ENCODE measurements at regions not wholly inside any gene's neighbourhood (a gene's known extent, or its start where the extent isn't known, plus 50 kb on each side); places are given as distances from the start of the nearest gene placed in this dataset.
A peak's percentile ranks its signal among the peaks of the same experiment; 100 is the strongest.
"Not testable (repeated sequence)": the region's sequence is repeated elsewhere in the genome, so short reads cannot be mapped to it uniquely, and the experiment has no call there.

DNA sequence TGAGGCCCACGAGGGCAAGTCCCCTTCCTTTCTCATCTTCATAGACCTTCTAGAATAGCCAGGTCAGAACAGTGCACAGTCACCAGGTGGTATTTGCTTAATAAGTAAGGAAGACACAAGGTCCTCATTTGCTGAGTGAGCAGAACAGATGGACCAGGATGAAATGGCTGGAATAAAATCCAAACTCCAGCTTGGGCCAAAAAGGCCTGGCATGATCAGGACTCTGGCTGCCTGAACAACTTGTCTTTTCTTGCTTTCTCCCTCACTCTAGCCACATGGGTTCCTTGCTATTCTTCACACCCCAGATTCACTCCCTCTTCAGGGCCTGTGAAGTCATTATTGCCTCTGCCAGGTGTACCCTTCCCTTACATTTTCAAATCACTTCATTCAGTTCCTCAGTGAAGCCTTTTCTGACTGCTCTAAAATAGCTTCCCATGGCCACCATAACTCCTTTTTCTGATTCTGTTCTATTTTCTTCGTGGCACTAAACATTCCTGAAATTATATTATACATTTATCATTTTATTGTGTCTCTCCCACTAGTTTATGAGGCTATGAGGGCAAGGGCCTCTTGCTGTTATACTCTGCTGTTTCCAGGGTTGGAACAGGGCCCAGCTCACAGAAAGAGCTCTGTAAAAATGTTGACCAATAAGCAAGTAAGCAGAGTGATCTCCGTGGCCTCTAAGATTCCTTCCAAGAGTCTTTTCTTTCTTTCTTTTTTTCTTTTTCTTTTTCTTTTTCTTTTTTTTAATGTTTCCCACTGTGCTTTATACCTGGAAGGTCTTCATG lies 150.8 kb downstream of the TTC8 start:
- ATAC-seq (ENCODE audit: insufficient read depth, low FRiP score), result no peak
- Histone ChIP-seq H3K36me3 (ENCODE audit: control insufficient read depth in 4 of 4, insufficient read depth in 4 of 4, low read length in 4 of 4) (no peaks in the 10 kb centered on the region), H3K27me3 (ENCODE audit: control insufficient read depth in 3 of 3, insufficient read depth in 3 of 3, low read length in 2 of 3) (peaks cover 0 to 4% (median 3%) of the 10 kb centered on the region in 3 donors), H3K9ac (ENCODE audit: insufficient read depth in 1 of 2, low read length in 2 of 2) (no peak overlapping the region), H3K27ac (ENCODE audit: low read depth in 1 of 2, low read length in 1 of 2) (no peak overlapping the region), H3K9me3 (ENCODE audit: control insufficient read depth in 4 of 4, insufficient read depth in 3 of 4, low read length in 3 of 4) (peaks cover 0 to 3% (median 0%) of the 10 kb centered on the region in 4 donors), H3K4me3 (no peak overlapping the region), H3K4me1 (ENCODE audit: control insufficient read depth in 5 of 5, insufficient read depth in 5 of 5, low read length in 5 of 5) (peaks cover 0 to 12% (median 0%) of the 10 kb centered on the region in 5 donors)
- peak; percentile 55 to 78 (median 65) for DNase-seq
- TF ChIP-seq, protein P1, sequence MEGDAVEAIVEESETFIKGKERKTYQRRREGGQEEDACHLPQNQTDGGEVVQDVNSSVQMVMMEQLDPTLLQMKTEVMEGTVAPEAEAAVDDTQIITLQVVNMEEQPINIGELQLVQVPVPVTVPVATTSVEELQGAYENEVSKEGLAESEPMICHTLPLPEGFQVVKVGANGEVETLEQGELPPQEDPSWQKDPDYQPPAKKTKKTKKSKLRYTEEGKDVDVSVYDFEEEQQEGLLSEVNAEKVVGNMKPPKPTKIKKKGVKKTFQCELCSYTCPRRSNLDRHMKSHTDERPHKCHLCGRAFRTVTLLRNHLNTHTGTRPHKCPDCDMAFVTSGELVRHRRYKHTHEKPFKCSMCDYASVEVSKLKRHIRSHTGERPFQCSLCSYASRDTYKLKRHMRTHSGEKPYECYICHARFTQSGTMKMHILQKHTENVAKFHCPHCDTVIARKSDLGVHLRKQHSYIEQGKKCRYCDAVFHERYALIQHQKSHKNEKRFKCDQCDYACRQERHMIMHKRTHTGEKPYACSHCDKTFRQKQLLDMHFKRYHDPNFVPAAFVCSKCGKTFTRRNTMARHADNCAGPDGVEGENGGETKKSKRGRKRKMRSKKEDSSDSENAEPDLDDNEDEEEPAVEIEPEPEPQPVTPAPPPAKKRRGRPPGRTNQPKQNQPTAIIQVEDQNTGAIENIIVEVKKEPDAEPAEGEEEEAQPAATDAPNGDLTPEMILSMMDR (IDR thresholded peaks at IDR 0.05; ENCODE audit: control extremely low read depth, extremely low read depth), result no peak
- WGBS, 2 donors, result 45 to 63% methylated on average over 3 of the region's 3 CpGs

DNA sequence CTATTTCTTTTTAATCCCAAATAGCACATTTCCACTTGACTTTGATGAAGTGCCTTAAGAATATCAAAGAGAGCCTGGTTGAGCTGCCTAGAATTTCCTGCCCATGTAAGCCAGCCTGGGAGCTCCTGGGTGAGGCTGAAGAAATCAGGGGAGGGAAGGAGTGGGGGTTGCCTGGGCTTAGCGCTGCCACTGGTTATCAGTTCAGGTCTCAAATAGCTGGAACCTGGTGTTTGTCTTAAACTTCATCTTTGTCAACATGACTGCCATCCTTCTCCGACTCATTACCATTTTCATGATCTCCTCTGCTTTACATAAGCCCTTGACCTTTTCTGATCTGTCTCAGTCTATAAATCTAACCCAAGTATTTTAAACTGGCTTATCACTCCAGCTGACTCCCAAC lies 151.5 kb downstream of the TTC8 start:
- TF ChIP-seq, protein P1 (IDR thresholded peaks at IDR 0.05; ENCODE audit: control extremely low read depth, extremely low read depth), result no peak
- H3K27ac ChIP-seq (ENCODE audit: low read depth in 1 of 2, low read length in 1 of 2), result no peak overlapping the region
- no peak overlapping the region for H3K9ac ChIP-seq (ENCODE audit: insufficient read depth in 1 of 2, low read length in 2 of 2)
- 36 to 69% methylated on average over 2 of the region's 2 CpGs for WGBS, 2 donors
- no peak overlapping the region for H3K4me3 ChIP-seq
- peaks cover 0 to 4% (median 4%) of the 10 kb centered on the region in 3 donors for H3K27me3 ChIP-seq (ENCODE audit: control insufficient read depth in 3 of 3, insufficient read depth in 3 of 3, low read length in 2 of 3)
- ATAC-seq (ENCODE audit: insufficient read depth, low FRiP score) (no peak), DNase-seq (peak in 2 of 3 donors; percentile 14 to 31)
- H3K36me3 ChIP-seq (ENCODE audit: control insufficient read depth in 4 of 4, insufficient read depth in 4 of 4, low read length in 4 of 4), result no peaks in the 10 kb centered on the region
- peaks cover 0 to 3% (median 0%) of the 10 kb centered on the region in 4 donors for H3K9me3 ChIP-seq (ENCODE audit: control insufficient read depth in 4 of 4, insufficient read depth in 3 of 4, low read length in 3 of 4)
- H3K4me1 ChIP-seq (ENCODE audit: control insufficient read depth in 5 of 5, insufficient read depth in 5 of 5, low read length in 5 of 5), result peaks cover 0 to 12% (median 0%) of the 10 kb centered on the region in 5 donors

DNA sequence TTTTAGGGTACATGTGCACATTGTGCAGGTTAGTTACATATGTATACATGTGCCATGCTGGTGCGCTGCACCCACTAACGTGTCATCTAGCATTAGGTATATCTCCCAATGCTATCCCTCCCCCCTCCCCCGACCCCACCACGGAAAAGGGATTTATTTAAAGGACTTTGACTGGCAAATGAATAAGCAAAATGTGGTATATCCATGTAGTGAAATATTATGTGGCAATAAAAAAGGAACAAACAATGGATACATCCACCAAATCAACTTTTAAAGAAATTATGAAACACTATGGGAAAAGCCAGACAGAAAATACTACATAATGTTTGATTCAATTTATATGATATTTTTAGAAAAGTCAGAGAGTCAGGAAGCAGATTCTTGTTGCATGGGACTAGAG lies 156.5 kb downstream of the TTC8 start:
- H3K4me1 ChIP-seq (ENCODE audit: control insufficient read depth in 5 of 5, insufficient read depth in 5 of 5, low read length in 5 of 5); H3K4me3 ChIP-seq; ATAC-seq (ENCODE audit: insufficient read depth, low FRiP score); H3K27me3 ChIP-seq (ENCODE audit: control insufficient read depth in 3 of 3, insufficient read depth in 3 of 3, low read length in 2 of 3); H3K9me3 ChIP-seq (ENCODE audit: control insufficient read depth in 4 of 4, insufficient read depth in 3 of 4, low read length in 3 of 4); H3K9ac ChIP-seq (ENCODE audit: insufficient read depth in 1 of 2, low read length in 2 of 2); H3K36me3 ChIP-seq (ENCODE audit: control insufficient read depth in 4 of 4, insufficient read depth in 4 of 4, low read length in 4 of 4); H3K27ac ChIP-seq (ENCODE audit: low read depth in 1 of 2, low read length in 1 of 2); DNase-seq: not testable (repeated sequence)
- 58 to 76% methylated on average over 3 to 4 of the region's 4 CpGs for WGBS, 2 donors

DNA sequence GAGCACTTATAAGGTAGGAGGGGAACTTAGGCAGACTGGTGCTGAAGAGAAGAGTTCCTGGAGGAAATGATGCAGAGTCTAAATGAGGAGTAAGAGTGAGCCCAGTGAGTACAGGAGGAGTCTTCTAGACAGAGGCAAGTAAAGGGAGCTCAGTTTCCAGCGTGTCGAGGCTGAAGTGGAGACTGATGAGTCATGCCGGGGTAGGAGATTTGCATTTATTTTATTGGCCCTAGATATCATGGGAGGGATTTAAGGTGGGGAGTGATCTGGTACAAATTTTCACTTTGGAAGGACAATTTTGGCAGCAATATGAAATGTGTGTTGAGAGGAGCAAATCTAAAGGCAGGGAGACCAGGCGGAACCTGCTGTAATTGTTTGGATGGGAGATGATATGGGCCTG lies 157.5 kb downstream of the TTC8 start:
- Histone ChIP-seq H3K4me3 (no peak overlapping the region), H3K27ac (ENCODE audit: low read depth in 1 of 2, low read length in 1 of 2) (no peak overlapping the region), H3K9me3 (ENCODE audit: control insufficient read depth in 4 of 4, insufficient read depth in 3 of 4, low read length in 3 of 4) (peaks cover 0 to 11% (median 0%) of the 10 kb centered on the region in 4 donors), H3K27me3 (ENCODE audit: control insufficient read depth in 3 of 3, insufficient read depth in 3 of 3, low read length in 2 of 3) (peaks cover 0 to 4% (median 4%) of the 10 kb centered on the region in 3 donors), H3K4me1 (ENCODE audit: control insufficient read depth in 5 of 5, insufficient read depth in 5 of 5, low read length in 5 of 5) (no peaks in the 10 kb centered on the region), H3K9ac (ENCODE audit: insufficient read depth in 1 of 2, low read length in 2 of 2) (no peak overlapping the region), H3K36me3 (ENCODE audit: control insufficient read depth in 4 of 4, insufficient read depth in 4 of 4, low read length in 4 of 4) (no peaks in the 10 kb centered on the region)
- TF ChIP-seq, protein P1 (IDR thresholded peaks at IDR 0.05; ENCODE audit: control extremely low read depth, extremely low read depth), result no peak
- no peak for DNase-seq
- no peak for ATAC-seq (ENCODE audit: insufficient read depth, low FRiP score)
- 93% methylated on average over 4 of the region's 4 CpGs for WGBS, 2 donors
